Suppressor macrophage treated with lipopolysaccharide for 1 hour (primary cell): ENCODE measurements at regions not wholly inside any gene's neighbourhood (a gene's known extent, or its start where the extent isn't known, plus 50 kb on each side); places are given as distances from the start of the nearest gene placed in this dataset.

ENCODE experiments used
- DNase-seq, 3 donors: peaks; one replicate each; pipeline ENCODE4 v3.0.0-alpha.2; 2020 to 2022

GRCh38 chr16:51359141-51359955 lies 208.3 kb upstream of the SALL1 start:
- no peak for DNase-seq

- DNase-seq = no peak
These were observed 206.8 kb upstream of the SALL1 start for GRCh38 chr16:51357839-51358238.

GRCh38 chr16:51355875-51356274 lies 204.8 kb upstream of the SALL1 start:
- DNase-seq = no peak

GRCh38 chr16:51355195-51355594 lies 204.1 kb upstream of the SALL1 start:
- DNase-seq = no peak

GRCh38 chr16:51353055-51353454 lies 202.0 kb upstream of the SALL1 start:
- no peak for DNase-seq

GRCh38 chr16:51349626-51350025 lies 198.6 kb upstream of the SALL1 start:
- DNase-seq = no peak

GRCh38 chr16:51343411-51343810 lies 192.3 kb upstream of the SALL1 start:
- DNase-seq = no peak

- DNase-seq = no peak
These were observed 190.1 kb upstream of the SALL1 start for GRCh38 chr16:51341204-51341603.

- DNase-seq = no peak
These were observed 186.6 kb upstream of the SALL1 start for GRCh38 chr16:51337662-51338061.

GRCh38 chr16:51328733-51329132 lies 177.7 kb upstream of the SALL1 start:
- no peak for DNase-seq

- no peak for DNase-seq
These were observed 175.9 kb upstream of the SALL1 start for GRCh38 chr16:51327001-51327400.

- no peak for DNase-seq
These were observed 175.2 kb upstream of the SALL1 start for GRCh38 chr16:51326131-51326856.

- no peak for DNase-seq
These were observed 170.2 kb upstream of the SALL1 start for GRCh38 chr16:51321251-51321650.

GRCh38 chr16:51317575-51317974 lies 166.5 kb upstream of the SALL1 start:
- DNase-seq = no peak

- no peak for DNase-seq
These were observed 162.1 kb upstream of the SALL1 start for GRCh38 chr16:51313198-51313597.

GRCh38 chr16:51312363-51313150 lies 161.5 kb upstream of the SALL1 start:
- no peak for DNase-seq

GRCh38 chr16:51310159-51310558 lies 159.1 kb upstream of the SALL1 start:
- no peak for DNase-seq

GRCh38 chr16:51306886-51307595 lies 156.0 kb upstream of the SALL1 start:
- DNase-seq = no peak

- DNase-seq = no peak
These were observed 155.0 kb upstream of the SALL1 start for GRCh38 chr16:51306116-51306515.

GRCh38 chr16:51305337-51305736 lies 154.3 kb upstream of the SALL1 start:
- DNase-seq = no peak

GRCh38 chr16:51302042-51302441 lies 151.0 kb upstream of the SALL1 start:
- DNase-seq = no peak

- DNase-seq = no peak
These were observed 147.7 kb upstream of the SALL1 start for GRCh38 chr16:51298800-51299199.
